ENCODE measurements at regions not wholly inside any gene's neighbourhood (a gene's known extent, or its start where the extent isn't known, plus 50 kb on each side); places are given as distances from the start of the nearest gene placed in this dataset.

DNA sequence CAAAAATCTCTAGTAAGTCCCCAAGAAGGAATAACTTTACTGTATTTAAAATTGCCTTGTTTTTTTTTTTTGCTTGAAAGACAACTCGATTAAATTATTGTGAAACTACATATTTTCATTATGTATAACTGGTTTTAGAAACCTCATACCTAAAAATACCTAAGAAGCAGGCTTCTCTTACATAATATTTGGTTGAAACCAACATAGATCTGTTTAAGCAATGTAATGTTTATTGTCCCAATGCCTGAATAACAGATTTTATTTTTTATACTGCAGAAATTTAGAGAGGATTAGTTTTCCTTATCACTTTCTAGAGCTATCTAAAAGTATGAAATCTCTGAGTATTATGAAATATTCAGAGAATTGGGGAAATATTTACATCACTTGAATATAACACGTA lies 78.5 kb upstream of the CHRM3 start:
- in situ Hi-C loops (cut with MboI; ENCODE audit: low pct_unique_long_range_greater_than_20kb, low sequenced_read_pairs, unreplicated experiment): no loop called here
- no peak for DNase-seq (ENCODE audit: low spot score)
- TF ChIP-seq, protein P1, sequence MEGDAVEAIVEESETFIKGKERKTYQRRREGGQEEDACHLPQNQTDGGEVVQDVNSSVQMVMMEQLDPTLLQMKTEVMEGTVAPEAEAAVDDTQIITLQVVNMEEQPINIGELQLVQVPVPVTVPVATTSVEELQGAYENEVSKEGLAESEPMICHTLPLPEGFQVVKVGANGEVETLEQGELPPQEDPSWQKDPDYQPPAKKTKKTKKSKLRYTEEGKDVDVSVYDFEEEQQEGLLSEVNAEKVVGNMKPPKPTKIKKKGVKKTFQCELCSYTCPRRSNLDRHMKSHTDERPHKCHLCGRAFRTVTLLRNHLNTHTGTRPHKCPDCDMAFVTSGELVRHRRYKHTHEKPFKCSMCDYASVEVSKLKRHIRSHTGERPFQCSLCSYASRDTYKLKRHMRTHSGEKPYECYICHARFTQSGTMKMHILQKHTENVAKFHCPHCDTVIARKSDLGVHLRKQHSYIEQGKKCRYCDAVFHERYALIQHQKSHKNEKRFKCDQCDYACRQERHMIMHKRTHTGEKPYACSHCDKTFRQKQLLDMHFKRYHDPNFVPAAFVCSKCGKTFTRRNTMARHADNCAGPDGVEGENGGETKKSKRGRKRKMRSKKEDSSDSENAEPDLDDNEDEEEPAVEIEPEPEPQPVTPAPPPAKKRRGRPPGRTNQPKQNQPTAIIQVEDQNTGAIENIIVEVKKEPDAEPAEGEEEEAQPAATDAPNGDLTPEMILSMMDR (IDR thresholded peaks at IDR 0.05; ENCODE audit: extremely low read depth, insufficient read depth, missing control alignments): no peak

DNA sequence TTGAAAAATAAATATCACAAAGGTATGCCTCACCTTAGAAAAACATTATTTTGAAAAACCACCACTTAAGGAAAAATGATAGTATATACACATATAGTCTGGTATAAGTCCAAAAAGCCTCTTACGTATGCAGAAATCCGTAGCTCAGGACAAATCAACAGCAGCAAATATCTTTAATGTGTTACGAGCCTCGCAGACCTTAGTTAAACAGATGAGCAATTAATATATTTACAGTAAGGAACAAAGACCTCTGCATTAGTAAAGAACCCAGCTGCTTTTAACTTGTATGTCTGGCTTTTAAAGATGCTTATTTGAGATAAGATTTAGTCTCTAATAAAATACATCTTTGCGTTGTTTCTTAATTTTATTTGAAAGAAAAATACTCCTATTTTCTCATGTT lies 79.9 kb upstream of the CHRM3 start:
- in situ Hi-C loops (cut with MboI; ENCODE audit: low pct_unique_long_range_greater_than_20kb, low sequenced_read_pairs, unreplicated experiment): no loop called here
- no peak for DNase-seq (ENCODE audit: low spot score)
- TF ChIP-seq, protein P1 (IDR thresholded peaks at IDR 0.05; ENCODE audit: extremely low read depth, insufficient read depth, missing control alignments): no peak

DNA sequence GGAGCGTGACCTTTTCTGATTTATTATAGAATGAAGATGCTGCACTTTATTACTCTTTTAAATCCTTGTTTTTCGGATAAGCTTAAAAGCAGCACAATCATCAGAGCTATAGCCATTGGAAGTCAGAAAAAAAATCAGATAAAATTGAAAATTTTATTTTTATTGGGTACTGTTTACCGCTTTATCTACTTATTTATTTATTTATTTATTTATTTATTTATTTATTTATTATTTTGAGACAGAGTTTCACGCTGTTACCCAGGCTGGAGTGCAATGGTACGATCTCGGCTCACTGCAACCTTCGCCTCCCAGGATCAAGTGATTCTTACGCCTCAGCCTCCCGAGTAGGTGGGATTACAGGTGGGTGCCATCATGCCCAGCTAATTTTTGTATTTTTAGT lies 83.1 kb upstream of the CHRM3 start:
- DNase-seq (ENCODE audit: low spot score): no peak
- in situ Hi-C loops (cut with MboI; ENCODE audit: low pct_unique_long_range_greater_than_20kb, low sequenced_read_pairs, unreplicated experiment): no loop called here
- TF ChIP-seq, protein P1 (IDR thresholded peaks at IDR 0.05; ENCODE audit: extremely low read depth, insufficient read depth, missing control alignments): no peak

DNA sequence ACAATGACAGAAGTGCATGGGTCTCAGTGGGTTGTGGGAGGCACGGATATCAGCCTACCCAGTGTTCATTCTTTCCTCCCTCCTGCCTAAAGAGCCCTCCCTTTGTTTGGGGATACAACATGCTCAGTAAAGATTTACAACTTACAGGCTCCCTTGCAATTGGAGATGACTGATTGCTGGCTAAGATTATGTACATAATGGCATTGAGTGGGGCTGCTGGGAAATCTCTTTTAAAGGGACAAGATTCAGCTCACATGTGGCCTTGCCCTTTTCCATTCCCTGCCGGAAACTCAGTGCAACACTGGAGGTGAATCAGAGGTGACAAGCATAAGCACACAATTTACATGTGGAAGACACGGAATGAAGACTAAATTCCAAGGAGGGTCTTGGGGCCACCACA lies 83.7 kb upstream of the CHRM3 start:
- no peak for DNase-seq (ENCODE audit: low spot score)
- TF ChIP-seq, protein P1 (IDR thresholded peaks at IDR 0.05; ENCODE audit: extremely low read depth, insufficient read depth, missing control alignments): no peak
- in situ Hi-C loops (cut with MboI; ENCODE audit: low pct_unique_long_range_greater_than_20kb, low sequenced_read_pairs, unreplicated experiment): no loop called here

DNA sequence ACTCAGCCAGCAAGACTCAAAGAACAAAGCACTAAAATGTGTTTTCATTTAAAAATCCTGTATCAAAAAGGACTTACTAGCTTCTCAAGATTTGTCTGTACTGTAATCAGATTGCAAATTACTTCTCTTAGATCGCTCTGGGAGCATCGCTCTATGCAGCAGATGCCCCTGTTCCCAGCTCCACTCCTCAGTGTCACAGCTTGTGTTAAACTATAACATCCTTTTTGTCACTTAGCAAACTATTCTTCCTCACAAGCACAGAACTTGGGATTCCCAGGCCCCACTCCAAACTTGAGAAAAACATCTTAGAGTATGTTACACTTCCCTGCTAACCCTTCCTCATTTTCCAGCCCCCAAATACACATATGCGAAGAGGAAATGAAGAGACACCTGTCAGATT lies 85.1 kb upstream of the CHRM3 start:
- DNase-seq (ENCODE audit: low spot score): no peak
- in situ Hi-C loops (cut with MboI; ENCODE audit: low pct_unique_long_range_greater_than_20kb, low sequenced_read_pairs, unreplicated experiment): no loop called here
- TF ChIP-seq, protein P1 (IDR thresholded peaks at IDR 0.05; ENCODE audit: extremely low read depth, insufficient read depth, missing control alignments): no peak

DNA sequence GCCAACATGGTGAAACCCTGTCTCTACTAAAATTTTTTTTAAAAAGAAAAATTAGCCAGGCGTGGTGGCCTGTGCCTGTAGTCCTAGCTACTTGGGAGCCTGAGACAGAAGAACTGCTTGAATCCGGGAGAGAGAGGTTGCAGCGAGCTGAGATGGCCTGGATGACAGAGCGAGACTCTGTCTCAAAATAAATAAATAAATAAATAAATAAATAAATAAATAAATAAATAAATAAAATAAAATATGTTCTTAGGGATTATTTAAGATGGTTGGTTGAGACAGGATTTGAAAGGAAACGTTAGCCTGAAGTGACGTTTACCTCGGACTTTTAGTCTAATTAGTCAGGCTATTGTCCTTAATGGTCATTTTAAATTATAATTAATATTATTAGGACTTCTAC lies 88.5 kb upstream of the CHRM3 start:
- DNase-seq (ENCODE audit: low spot score): no peak
- TF ChIP-seq, protein P1 (IDR thresholded peaks at IDR 0.05; ENCODE audit: extremely low read depth, insufficient read depth, missing control alignments): no peak
- in situ Hi-C loops (cut with MboI; ENCODE audit: low pct_unique_long_range_greater_than_20kb, low sequenced_read_pairs, unreplicated experiment): no loop called here
